H1 (cell line): ENCODE measurements at regions not wholly inside any gene's neighbourhood (a gene's known extent, or its start where the extent isn't known, plus 50 kb on each side); places are given as distances from the start of the nearest gene placed in this dataset.

Experiments
- CREB1 ChIP-seq: IDR thresholded peaks from 2 replicates; pipeline ENCODE4 v1.6.1; 2012; ENCODE audit warnings: inconsistent platforms
- KDM1A ChIP-seq: fragments of 200-600, 300-600 bp; sonication (generic); IDR thresholded peaks from 2 replicates; pipeline ENCODE4 v1.7.1; 2016; ENCODE audit warnings: mild to moderate bottlenecking, low read length, borderline replicate concordance
- NRF1 ChIP-seq: IDR thresholded peaks from 2 replicates; pipeline ENCODE4 v1.6.1; 2011; ENCODE audit warnings: mild to moderate bottlenecking, low read depth, low read length, improper control_type of control experiment
- SUZ12 ChIP-seq: fragments of 200-600 bp; sonication (generic); IDR thresholded peaks from 2 replicates; pipeline ENCODE4 v1.6.1; 2012; ENCODE audit warnings: mild to moderate bottlenecking, inconsistent platforms, low read length, moderate library complexity, mixed read lengths
- TF ChIP-seq, protein P1 (sequence below): IDR thresholded peaks from 2 replicates; pipeline ENCODE4 v1.6.1; 2011; ENCODE audit warnings: low read depth, mild to moderate bottlenecking, low read length; ENCODE audit not compliant: insufficient read depth

DNA sequence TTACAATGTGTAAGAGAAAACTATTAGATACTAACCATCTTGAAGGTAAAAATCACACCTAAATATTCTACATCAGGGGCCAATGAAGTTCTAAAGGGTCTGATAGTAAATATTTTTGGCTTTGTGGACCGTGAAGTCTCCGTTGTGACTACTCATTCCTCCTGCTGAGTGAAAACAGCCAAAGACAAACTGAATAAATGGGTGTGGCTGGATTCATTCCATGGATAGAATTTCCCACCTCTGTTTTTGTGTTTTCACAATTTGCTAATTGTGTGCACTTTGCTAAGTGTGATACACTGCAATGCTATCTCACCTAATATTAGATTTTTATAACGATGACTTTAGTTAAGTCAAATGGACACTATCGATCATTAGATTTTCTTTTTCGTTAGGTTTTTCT lies 1474.0 kb downstream of the PLA2G4A start (continued):
- TF ChIP-seq KDM1A (no peak), CREB1 (no peak), NRF1 (no peak), SUZ12 (no peak)
- TF ChIP-seq, protein P1, sequence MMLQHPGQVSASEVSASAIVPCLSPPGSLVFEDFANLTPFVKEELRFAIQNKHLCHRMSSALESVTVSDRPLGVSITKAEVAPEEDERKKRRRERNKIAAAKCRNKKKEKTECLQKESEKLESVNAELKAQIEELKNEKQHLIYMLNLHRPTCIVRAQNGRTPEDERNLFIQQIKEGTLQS = no peak
